AG09309 (cell line): ENCODE measurements at regions not wholly inside any gene's neighbourhood (a gene's known extent, or its start where the extent isn't known, plus 50 kb on each side); places are given as distances from the start of the nearest gene placed in this dataset.

Source experiments
- DNase-seq: peaks from one replicate; pipeline ENCODE4 v3.0.0-alpha.2; 2010; ENCODE audit warnings: low read depth
- H3K4me3 ChIP-seq: 2 replicates; pipeline ENCODE4 v1.5.1; 2011; ENCODE audit warnings: mild to moderate bottlenecking, low read depth, low read length, moderate library complexity; ENCODE audit not compliant: control insufficient read depth
- CTCF ChIP-seq: IDR thresholded peaks from 2 replicates; pipeline ENCODE4 v1.5.1; 2011; ENCODE audit warnings: mild to moderate bottlenecking, low read depth, low read length, inconsistent platforms; ENCODE audit not compliant: insufficient read depth, control insufficient read depth; ENCODE audit errors: missing control alignments

DNA sequence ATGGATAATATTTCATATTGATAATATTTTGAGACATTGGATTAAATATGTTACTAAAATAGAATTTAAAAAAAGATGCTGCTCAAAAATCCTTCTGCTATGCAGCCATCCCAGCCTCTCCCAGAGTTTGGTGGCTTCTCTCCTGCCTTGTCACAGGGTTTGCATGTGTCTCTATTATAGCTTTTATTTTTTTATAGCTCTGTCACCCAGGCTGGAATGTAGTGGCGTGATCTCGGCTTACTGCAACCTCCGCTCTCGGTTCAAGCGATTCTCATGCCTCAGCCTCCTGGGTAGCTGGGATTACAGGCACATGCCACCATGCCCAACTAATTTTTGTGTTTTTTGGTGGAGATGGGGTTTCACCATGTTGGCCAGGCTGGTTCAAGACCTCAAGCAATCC lies 50.7 kb upstream of the ID3 start:
- TF ChIP-seq CTCF = no peak
- no peak for DNase-seq
- no peak overlapping the region for H3K4me3 ChIP-seq
